ENCODE measurements at regions not wholly inside any gene's neighbourhood (a gene's known extent, or its start where the extent isn't known, plus 50 kb on each side); places are given as distances from the start of the nearest gene placed in this dataset.

DNA sequence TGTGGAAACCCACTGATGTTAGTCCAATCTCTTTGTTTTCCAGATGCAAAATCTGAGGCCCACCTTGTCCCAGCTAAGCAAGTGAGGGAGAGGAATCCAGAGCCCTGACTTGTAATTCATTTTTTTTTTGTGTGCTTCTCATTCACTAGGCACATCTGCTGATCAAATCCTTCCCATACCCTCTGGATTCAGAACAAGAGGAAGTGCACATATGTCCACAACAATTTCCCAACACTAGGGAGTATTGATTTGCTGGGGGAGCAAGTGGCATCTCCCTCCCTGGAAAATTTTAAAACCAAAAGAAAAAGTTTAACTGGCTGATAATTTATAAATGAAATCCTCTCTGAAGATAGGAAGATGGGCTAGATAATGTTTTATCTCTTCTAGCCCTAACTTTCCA, 94.6 kb upstream of the RFC3 start:
- no peak overlapping the region for H3K4me3 ChIP-seq (ENCODE audit: control insufficient read depth, low read depth, low read length)
- DNase-seq (ENCODE audit: low read depth): peak; percentile 26
- TF ChIP-seq, protein P1, sequence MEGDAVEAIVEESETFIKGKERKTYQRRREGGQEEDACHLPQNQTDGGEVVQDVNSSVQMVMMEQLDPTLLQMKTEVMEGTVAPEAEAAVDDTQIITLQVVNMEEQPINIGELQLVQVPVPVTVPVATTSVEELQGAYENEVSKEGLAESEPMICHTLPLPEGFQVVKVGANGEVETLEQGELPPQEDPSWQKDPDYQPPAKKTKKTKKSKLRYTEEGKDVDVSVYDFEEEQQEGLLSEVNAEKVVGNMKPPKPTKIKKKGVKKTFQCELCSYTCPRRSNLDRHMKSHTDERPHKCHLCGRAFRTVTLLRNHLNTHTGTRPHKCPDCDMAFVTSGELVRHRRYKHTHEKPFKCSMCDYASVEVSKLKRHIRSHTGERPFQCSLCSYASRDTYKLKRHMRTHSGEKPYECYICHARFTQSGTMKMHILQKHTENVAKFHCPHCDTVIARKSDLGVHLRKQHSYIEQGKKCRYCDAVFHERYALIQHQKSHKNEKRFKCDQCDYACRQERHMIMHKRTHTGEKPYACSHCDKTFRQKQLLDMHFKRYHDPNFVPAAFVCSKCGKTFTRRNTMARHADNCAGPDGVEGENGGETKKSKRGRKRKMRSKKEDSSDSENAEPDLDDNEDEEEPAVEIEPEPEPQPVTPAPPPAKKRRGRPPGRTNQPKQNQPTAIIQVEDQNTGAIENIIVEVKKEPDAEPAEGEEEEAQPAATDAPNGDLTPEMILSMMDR (conservative IDR thresholded peaks at IDR 0.05; ENCODE audit: control insufficient read depth, insufficient read depth, low read depth, low read length): no peak

DNA sequence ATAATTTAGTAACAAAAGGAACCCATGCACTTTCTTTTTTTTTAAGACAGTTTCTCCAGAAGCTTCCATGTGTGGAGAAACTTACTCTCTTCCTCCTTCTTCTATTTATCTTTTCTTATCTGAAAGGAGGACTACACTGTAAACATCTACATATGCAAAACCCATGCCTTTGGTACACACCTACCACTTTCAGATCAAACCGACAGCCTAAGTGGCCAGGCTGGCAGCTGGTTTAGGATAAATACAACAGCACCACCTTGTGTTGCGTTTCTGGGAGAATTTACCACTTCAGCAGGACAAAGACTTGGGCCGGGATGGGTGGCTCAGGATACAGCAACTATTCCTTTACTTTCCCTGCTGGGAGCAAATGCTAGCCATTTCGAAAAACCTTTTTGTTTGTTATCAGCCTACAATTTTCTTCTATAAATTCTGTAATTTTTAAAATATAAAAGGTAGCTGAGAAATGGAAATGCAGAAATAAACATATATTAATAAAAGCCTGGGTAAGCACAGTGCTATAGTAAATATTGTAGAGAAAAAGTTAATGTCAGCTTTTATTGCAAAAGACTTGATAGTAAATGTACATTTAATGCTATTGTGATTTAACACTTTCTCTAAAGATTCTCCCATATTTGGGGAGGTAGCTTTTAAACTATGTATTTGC, 94.0 kb upstream of the RFC3 start:
- TF ChIP-seq, protein P1 (conservative IDR thresholded peaks at IDR 0.05; ENCODE audit: control insufficient read depth, insufficient read depth, low read depth, low read length): peak; percentile 82
- peak; percentile 88 for DNase-seq (ENCODE audit: low read depth)
- no peak overlapping the region for H3K4me3 ChIP-seq (ENCODE audit: control insufficient read depth, low read depth, low read length)

DNA sequence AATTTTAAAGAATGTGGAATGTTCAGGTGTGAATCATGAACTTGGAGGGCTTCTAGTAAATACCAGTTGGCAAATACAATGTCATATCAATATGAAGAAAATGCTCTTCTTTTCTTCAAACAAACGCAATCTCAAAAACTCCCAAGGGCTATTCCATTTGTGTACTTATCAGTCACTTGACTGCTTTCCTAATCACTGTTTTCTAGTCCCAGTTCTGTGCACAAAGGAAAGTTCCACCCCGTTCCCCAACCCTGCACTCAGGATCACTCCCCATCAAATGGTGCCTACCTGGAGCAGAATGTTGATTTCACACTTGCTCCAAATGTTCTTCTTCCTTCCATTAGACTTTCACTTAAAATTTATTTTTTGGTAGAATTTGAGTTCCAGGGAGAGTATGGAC, 92.6 kb upstream of the RFC3 start:
- no peak overlapping the region for H3K4me3 ChIP-seq (ENCODE audit: control insufficient read depth, low read depth, low read length)
- no peak for DNase-seq (ENCODE audit: low read depth)

DNA sequence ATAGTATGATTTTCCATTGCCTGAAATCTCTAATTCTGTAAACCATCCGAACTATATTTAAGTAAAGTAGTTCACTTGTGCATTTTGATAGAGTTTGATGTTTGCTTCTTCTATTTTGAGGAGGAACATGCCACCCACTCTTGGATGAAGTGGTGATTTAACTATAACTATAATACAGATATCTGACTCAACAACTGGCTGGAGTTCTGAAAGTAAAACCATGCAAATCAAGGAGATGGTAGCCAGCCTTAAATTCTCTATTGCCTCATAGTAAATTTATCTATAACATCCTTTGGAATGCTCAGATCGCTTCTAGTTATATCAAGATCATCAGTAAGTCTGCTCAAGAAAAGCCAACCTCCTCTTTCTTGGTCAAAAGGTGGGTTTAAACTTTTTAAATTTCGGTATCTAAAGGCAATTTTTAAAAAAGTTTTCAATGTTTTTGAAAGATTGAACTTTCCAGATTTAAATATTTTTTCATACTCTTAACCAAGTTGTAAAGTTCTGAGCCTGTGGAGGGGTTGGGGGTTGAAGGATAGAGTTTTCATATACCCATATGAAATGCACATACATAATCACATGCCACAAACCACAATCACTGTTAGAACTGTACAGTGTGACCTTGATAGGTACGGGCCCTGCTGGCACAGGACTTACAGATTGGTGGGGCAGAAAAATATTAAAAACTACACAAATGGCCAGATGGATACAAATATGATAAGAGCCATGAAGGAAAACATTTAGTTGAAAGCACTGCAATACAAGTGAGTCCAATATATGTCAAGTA, 90.5 kb upstream of the RFC3 start:
- TF ChIP-seq, protein P1 (conservative IDR thresholded peaks at IDR 0.05; ENCODE audit: control insufficient read depth, insufficient read depth, low read depth, low read length): no peak
- no peak overlapping the region for H3K4me3 ChIP-seq (ENCODE audit: control insufficient read depth, low read depth, low read length)
- DNase-seq (ENCODE audit: low read depth): peak; percentile 18

More for the DNA sequence above, 92.6 kb upstream of the RFC3 start:
- TF ChIP-seq, protein P1 (conservative IDR thresholded peaks at IDR 0.05; ENCODE audit: control insufficient read depth, insufficient read depth, low read depth, low read length): no peak

DNA sequence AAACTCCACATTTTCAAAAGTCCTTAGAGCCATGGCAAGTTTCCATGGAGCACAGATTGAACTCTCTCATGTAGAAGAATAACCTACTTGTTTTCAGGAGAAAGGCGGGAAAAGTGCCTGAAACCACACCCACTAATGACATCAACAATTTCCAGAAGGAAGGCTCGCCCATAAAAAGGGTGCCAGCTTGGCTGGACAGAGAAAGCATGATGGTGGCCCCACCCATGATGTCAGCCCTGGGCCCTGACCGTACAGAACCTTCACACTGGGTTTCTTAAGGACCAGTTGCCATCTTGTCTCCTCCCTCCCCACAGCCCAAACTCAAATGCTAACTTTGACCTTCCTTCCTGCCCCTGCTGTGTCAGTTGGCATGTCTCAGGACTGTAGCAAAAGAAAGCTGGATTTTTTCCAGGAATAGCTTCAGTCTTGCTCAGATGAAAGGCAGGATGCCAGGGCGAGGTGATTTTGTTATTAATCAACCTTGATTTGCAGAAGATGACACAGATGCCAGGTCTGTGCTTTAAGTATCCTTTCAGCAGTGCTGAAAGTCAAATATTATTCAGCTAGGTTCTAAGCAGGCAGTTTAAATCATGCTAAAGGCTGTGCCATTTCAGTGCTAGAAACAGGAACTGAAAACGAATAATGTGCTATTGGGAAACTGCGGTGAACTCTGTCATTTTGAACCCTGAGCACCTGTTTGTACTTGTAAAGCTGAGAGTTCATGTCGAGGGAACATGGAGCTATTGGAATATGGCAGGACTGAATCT, 89.5 kb upstream of the RFC3 start:
- H3K4me3 ChIP-seq (ENCODE audit: control insufficient read depth, low read depth, low read length): no peak overlapping the region
- TF ChIP-seq, protein P1 (conservative IDR thresholded peaks at IDR 0.05; ENCODE audit: control insufficient read depth, insufficient read depth, low read depth, low read length): no peak
- peak; percentile 36 for DNase-seq (ENCODE audit: low read depth)

DNA sequence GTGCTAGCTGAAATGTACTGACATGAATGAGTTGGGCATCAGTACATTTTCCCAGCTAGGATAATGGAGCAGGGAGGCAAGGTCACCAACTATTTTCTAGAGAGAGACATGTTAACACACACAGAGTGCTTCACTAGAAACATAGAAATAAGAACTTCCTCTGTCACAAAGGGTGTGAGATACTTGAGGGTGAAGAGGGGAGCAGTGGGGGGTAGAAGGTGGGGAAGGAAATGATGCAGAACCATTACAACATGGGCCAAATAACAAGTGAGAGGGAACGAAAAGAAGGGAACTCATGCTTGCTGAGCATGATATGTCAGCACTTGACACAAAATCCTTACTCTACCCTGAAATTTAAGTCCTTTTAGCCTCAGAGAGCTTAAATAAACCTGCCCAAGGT, 87.8 kb upstream of the RFC3 start:
- no peak for DNase-seq (ENCODE audit: low read depth)
- TF ChIP-seq, protein P1 (conservative IDR thresholded peaks at IDR 0.05; ENCODE audit: control insufficient read depth, insufficient read depth, low read depth, low read length): no peak
- no peak overlapping the region for H3K4me3 ChIP-seq (ENCODE audit: control insufficient read depth, low read depth, low read length)
